A673 (cell line): ENCODE measurements at regions not wholly inside any gene's neighbourhood (a gene's known extent, or its start where the extent isn't known, plus 50 kb on each side); places are given as distances from the start of the nearest gene placed in this dataset.

Experiments
- BruUV-seq: library from RNA; stranded (reverse); fragments of 400-500 nt; replicated peaks from 2 replicates; lab custom pipeline; 2021; lab: Mats Ljungman, UMichigan
- CTCF ChIA-PET: fragments of 300-600 bp; sonication (Branson Sonifier 250); formaldehyde crosslinking; loops from one replicate; lab custom pipeline; 2022; ENCODE audit warnings: antibody characterized with exemption; lab: Charles Lee
- POLR2A ChIA-PET: fragments of 300-600 bp; sonication (Branson Sonifier 250); formaldehyde crosslinking; loops from one replicate; lab custom pipeline; 2022; ENCODE audit warnings: antibody characterized with exemption; ENCODE audit not compliant: low non-redundant PET; lab: Charles Lee
- DNase-seq: peaks from one replicate; pipeline ENCODE4 v3.0.0-alpha.2; 2015; ENCODE audit warnings: low spot score
- H3K27ac ChIP-seq: fragments of 200-600 bp; sonication (generic); 2 replicates; pipeline ENCODE4 v1.5.1; 2016; ENCODE audit warnings: mixed run types, low read depth, mild to moderate bottlenecking, mixed read lengths, antibody characterized with exemption, low read length; ENCODE audit not compliant: poor library complexity, severe bottlenecking
- H3K27me3 ChIP-seq: fragments of 200-600 bp; sonication (generic); replicated peaks from 2 replicates; pipeline ENCODE4 v1.6.1; 2017; ENCODE audit warnings: mixed run types, low read depth, mild to moderate bottlenecking, mixed read lengths, antibody characterized with exemption, low read length; ENCODE audit not compliant: insufficient read depth, poor library complexity
- H3K36me3 ChIP-seq: fragments of 200-600 bp; sonication (generic); 2 replicates; pipeline ENCODE4 v1.6.1; 2016; ENCODE audit warnings: mixed run types, mild to moderate bottlenecking, mixed read lengths, antibody characterized with exemption, low read length; ENCODE audit not compliant: insufficient read depth, poor library complexity, severe bottlenecking
- H3K4me1 ChIP-seq: fragments of 200-600 bp; sonication (generic); 2 replicates; pipeline ENCODE4 v1.6.1; 2017; ENCODE audit warnings: mixed run types, mild to moderate bottlenecking, mixed read lengths, antibody characterized with exemption, low read length; ENCODE audit not compliant: insufficient read depth, poor library complexity, severe bottlenecking
- H3K4me3 ChIP-seq: fragments of 200-600 bp; sonication (generic); 2 replicates; pipeline ENCODE4 v1.5.1; 2016; ENCODE audit warnings: low read depth, mixed run types, mild to moderate bottlenecking, mixed read lengths, low read length; ENCODE audit not compliant: poor library complexity, severe bottlenecking
- H3K9me3 ChIP-seq: fragments of 200-600 bp; sonication (generic); 2 replicates; pipeline ENCODE4 v1.6.1; 2016; ENCODE audit warnings: mixed run types, low read depth, mild to moderate bottlenecking, mixed read lengths, antibody characterized with exemption, low read length; ENCODE audit not compliant: poor library complexity, severe bottlenecking
- EZH2 ChIP-seq: fragments of 200-600 bp; sonication (generic); IDR thresholded peaks from 2 replicates; pipeline ENCODE4 v1.6.1; 2017; ENCODE audit warnings: borderline replicate concordance, low read depth, mild to moderate bottlenecking, mixed read lengths, antibody characterized with exemption, low read length; ENCODE audit not compliant: poor library complexity, severe bottlenecking
- intact Hi-C: fragments of 100-400 bp; cut with micrococcal nuclease; formaldehyde crosslinking; loops from one replicate; pipeline ENCODE4 v1.10.0; 2022; ENCODE audit not compliant: unreplicated experiment
- TF ChIP-seq, protein P1 (sequence below): fragments of 300-800, 200-600 bp; sonication (generic); conservative IDR thresholded peaks from 2 replicates; pipeline ENCODE4 v1.5.1; 2017; ENCODE audit warnings: low read depth, mild to moderate bottlenecking, antibody characterized with exemption, low read length, moderate library complexity, mixed read lengths

DNA sequence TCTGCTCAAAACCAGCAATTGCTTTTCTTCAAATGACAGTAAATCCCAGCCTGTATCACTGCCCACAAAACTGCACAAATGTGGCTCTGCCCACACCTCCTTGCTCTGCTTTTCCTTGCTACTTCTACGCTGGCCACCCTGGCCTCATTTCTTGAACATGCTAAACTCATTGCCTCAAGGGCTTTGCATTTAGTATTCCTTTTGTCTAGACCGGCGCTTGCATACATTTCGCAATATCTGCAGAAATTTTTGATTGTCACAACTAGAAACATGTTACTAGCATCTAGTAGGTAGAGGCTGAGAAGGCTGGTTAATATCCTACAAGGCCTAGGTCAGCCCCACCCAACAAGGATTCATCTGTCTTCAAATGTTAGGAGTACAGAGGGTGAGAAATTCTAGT, 2357.8 kb downstream of the MAT2B start:
- Histone ChIP-seq H3K4me1 (no peaks in the 10 kb centered on the region), H3K9me3 (no peaks in the 10 kb centered on the region), H3K27me3 (peaks cover 8% of the 10 kb centered on the region), H3K36me3 (no peaks in the 10 kb centered on the region), H3K4me3 (no peak overlapping the region), H3K27ac (no peak overlapping the region)
- POLR2A ChIA-PET: no interaction called here
- CTCF ChIA-PET: no interaction called here
- no peak for TF ChIP-seq EZH2
- TF ChIP-seq, protein P1, sequence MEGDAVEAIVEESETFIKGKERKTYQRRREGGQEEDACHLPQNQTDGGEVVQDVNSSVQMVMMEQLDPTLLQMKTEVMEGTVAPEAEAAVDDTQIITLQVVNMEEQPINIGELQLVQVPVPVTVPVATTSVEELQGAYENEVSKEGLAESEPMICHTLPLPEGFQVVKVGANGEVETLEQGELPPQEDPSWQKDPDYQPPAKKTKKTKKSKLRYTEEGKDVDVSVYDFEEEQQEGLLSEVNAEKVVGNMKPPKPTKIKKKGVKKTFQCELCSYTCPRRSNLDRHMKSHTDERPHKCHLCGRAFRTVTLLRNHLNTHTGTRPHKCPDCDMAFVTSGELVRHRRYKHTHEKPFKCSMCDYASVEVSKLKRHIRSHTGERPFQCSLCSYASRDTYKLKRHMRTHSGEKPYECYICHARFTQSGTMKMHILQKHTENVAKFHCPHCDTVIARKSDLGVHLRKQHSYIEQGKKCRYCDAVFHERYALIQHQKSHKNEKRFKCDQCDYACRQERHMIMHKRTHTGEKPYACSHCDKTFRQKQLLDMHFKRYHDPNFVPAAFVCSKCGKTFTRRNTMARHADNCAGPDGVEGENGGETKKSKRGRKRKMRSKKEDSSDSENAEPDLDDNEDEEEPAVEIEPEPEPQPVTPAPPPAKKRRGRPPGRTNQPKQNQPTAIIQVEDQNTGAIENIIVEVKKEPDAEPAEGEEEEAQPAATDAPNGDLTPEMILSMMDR: no peak
- intact Hi-C loops: no loop called here
- BruUV-seq: no TSS peak
- no peak for DNase-seq

DNA sequence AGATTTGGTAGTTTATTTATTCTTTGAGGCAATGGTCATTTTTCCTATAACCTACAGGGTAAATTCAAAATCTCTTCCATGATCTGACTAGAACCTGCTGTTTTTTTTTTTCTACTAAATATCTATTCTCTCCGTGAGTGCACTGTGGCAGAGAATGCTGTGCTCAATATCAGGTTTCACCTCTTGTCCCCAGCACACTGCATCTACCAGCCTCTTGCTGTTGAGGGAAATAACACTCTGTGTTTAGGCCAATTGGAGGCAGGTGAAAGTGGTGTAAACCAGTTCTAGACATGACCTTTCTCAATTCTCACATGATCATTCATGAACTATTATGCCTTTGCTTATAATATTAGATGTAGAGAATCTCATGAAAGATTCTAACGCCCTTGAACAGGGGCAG, 2365.9 kb downstream of the MAT2B start:
- no peak for DNase-seq
- no peak overlapping the region for H3K4me3 ChIP-seq
- no TSS peak for BruUV-seq
- TF ChIP-seq, protein P1: no peak
- TF ChIP-seq EZH2: no peak
- CTCF ChIA-PET: no interaction called here
- no peaks in the 10 kb centered on the region for H3K4me1 ChIP-seq
- H3K27ac ChIP-seq: no peak overlapping the region
- POLR2A ChIA-PET: no interaction called here
- H3K9me3 ChIP-seq: no peaks in the 10 kb centered on the region
- H3K36me3 ChIP-seq: no peaks in the 10 kb centered on the region
- intact Hi-C loops: no loop called here
- H3K27me3 ChIP-seq: no peaks in the 10 kb centered on the region

DNA sequence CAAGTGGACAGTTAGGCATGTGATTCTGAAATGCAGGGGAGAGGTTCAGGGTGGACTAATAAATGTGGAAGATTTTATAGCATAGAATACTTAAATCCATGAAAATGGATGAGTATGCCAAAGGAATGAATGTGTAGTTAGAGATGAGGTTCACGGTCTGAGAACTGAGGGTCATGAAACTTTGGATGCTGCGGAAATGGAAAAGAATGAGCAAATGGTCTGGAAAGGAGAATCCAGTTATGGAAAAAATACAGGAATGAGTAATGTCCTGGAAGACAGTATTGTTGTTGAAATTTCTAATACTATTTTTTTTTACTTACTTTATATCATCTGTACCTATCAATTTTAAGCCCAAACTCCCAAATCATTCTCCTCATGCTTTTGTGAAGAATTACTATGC, 2369.4 kb downstream of the MAT2B start:
- TF ChIP-seq EZH2: no peak
- TF ChIP-seq, protein P1: no peak
- intact Hi-C loops: no loop called here
- H3K4me3 ChIP-seq: no peak overlapping the region
- H3K27me3 ChIP-seq: no peaks in the 10 kb centered on the region
- ChIA-PET CTCF (no interaction called here), POLR2A (no interaction called here)
- no peaks in the 10 kb centered on the region for H3K9me3 ChIP-seq
- no peak overlapping the region for H3K27ac ChIP-seq
- no peaks in the 10 kb centered on the region for H3K36me3 ChIP-seq
- DNase-seq: no peak
- BruUV-seq: no TSS peak
- no peaks in the 10 kb centered on the region for H3K4me1 ChIP-seq
